ES-I3 (cell line): ENCODE measurements at regions not wholly inside any gene's neighbourhood (a gene's known extent, or its start where the extent isn't known, plus 50 kb on each side); places are given as distances from the start of the nearest gene placed in this dataset.
"Not testable (repeated sequence)": the region's sequence is repeated elsewhere in the genome, so short reads cannot be mapped to it uniquely, and the experiment has no call there.

Experiments
- H3K36me3 ChIP-seq: 2 replicates; pipeline ENCODE4 v1.6.1; 2013; ENCODE audit warnings: mild to moderate bottlenecking, low read length, control low read depth, moderate library complexity; ENCODE audit not compliant: insufficient read depth
- H3K4me1 ChIP-seq: 2 replicates; pipeline ENCODE4 v1.6.1; 2013; ENCODE audit warnings: mild to moderate bottlenecking, control low read depth, low read length; ENCODE audit not compliant: insufficient read depth
- H3K9ac ChIP-seq: 2 replicates; pipeline ENCODE4 v1.6.1; 2013; ENCODE audit warnings: low read depth, mild to moderate bottlenecking, low read length, moderate library complexity
- H3K9me3 ChIP-seq: 2 replicates; pipeline ENCODE4 v1.6.1; 2013; ENCODE audit warnings: mild to moderate bottlenecking, low read length, moderate library complexity; ENCODE audit not compliant: control insufficient read depth, insufficient read depth

GRCh38 chr2:7749895-7750559, 832.8 kb downstream of the RNF144A start:
- Histone ChIP-seq H3K9me3 (peaks cover 2% of the 10 kb centered on the region; the same call in 1 of the 2 replicates), H3K4me1 (no peaks in the 10 kb centered on the region), H3K9ac (no peak overlapping the region), H3K36me3 (no peaks in the 10 kb centered on the region)

DNA sequence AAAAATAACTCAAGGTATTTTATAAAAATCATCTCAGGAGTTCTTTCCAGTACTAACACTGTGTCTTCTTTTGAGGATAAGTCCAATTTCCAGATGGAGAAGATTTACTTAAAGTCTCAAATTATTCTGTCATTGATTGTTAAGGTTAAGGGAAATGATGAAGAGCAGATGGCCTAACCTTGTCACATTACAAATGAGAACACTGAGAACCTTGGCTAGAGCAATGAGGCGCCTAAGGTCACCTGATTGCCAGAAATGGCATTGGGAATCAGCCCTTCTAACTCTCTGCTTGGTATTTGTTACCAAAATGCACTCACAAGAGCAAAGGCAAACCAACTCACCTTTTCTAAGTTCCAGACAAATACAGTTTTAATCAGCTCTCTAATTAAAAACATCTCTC, 835.1 kb downstream of the RNF144A start:
- Histone ChIP-seq H3K4me1 (no peaks in the 10 kb centered on the region), H3K36me3 (no peaks in the 10 kb centered on the region), H3K9ac (no peak overlapping the region), H3K9me3 (peaks cover 2% of the 10 kb centered on the region; the same call in 1 of the 2 replicates)

DNA sequence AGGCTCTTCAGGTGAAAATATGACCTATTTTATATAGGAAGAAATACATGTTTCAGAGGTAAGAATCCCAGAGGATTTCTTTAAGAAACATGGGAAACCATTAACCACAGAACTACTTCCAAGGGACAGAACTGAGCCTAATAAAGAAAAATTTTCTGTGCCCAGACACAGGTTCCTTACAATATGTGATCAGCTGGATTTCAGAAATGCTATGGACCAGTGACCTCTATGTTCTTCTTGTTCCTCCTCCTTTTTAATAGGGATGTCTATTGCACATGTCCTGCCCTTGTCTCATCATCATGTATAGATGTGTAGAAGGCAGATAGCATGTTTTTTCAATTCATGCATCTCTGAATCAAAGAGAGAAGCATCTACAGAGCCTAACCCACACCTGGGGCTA, 836.6 kb downstream of the RNF144A start:
- no peaks in the 10 kb centered on the region for H3K36me3 ChIP-seq
- no peaks in the 10 kb centered on the region for H3K4me1 ChIP-seq

GRCh38 chr2:7755879-7756278, 838.7 kb downstream of the RNF144A start:
- Histone ChIP-seq H3K9me3 (peaks cover 6% of the 10 kb centered on the region; the same call in 1 of the 2 replicates), H3K9ac (no peak overlapping the region), H3K4me1 (no peaks in the 10 kb centered on the region), H3K36me3 (no peaks in the 10 kb centered on the region)

More for the DNA sequence above, 836.6 kb downstream of the RNF144A start:
- no peak overlapping the region for H3K9ac ChIP-seq
- H3K9me3 ChIP-seq: peaks cover 6% of the 10 kb centered on the region; the same call in 1 of the 2 replicates

DNA sequence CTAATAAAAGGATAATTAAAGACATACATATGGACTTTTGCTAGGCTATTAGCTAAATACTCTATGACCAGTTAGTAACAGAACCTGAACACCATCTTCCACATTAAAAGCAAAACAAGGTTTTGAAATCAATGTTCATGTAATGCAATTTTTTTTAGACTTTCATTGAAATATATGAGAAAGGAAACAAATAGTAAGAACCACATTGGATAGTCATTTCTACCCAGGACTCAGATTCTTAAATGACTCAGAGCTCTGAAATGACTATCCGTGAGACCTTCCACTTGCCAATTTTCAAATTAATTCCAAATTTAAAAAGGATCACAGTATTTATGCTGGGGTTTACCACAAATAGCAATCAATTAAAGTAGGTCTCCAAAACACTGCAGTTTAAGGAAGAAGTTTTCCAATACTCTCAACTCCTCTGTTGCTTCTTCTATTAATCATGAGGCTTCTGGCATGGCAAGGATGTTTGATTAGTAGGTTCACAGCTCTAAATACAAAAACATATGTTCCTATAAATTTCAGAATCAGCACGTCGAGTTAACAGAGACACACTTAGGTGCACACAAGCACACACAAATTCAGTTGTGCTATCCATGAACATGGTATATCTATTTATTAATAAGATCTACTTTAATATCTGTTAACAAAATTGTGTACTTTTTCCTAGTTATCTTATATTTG, 841.0 kb downstream of the RNF144A start:
- no peaks in the 10 kb centered on the region for H3K36me3 ChIP-seq
- H3K4me1 ChIP-seq: no peaks in the 10 kb centered on the region
- peaks cover 9% of the 10 kb centered on the region; the same call in 1 of the 2 replicates for H3K9me3 ChIP-seq
- no peak overlapping the region for H3K9ac ChIP-seq

- Histone ChIP-seq H3K4me1 (no peaks in the 10 kb centered on the region), H3K9ac (no peak overlapping the region), H3K36me3 (no peaks in the 10 kb centered on the region), H3K9me3 (peaks cover 11% of the 10 kb centered on the region)
Measured at GRCh38 chr2:7759898-7760297, 842.7 kb downstream of the RNF144A start.

GRCh38 chr2:7763418-7763817, 846.2 kb downstream of the RNF144A start:
- not testable (repeated sequence) for H3K9me3 ChIP-seq, H3K4me1 ChIP-seq, H3K9ac ChIP-seq, H3K36me3 ChIP-seq

- Histone ChIP-seq H3K36me3 (no peaks in the 10 kb centered on the region), H3K9ac (no peak overlapping the region), H3K4me1 (no peaks in the 10 kb centered on the region), H3K9me3 (peaks cover 7% of the 10 kb centered on the region)
Measured at GRCh38 chr2:7765236-7765635, 848.0 kb downstream of the RNF144A start.

GRCh38 chr2:7766088-7766722, 849.0 kb downstream of the RNF144A start:
- Histone ChIP-seq H3K9ac (no peak overlapping the region), H3K4me1 (no peaks in the 10 kb centered on the region), H3K9me3 (peaks cover 7% of the 10 kb centered on the region), H3K36me3 (no peaks in the 10 kb centered on the region)

- H3K9ac ChIP-seq: no peak overlapping the region
- H3K36me3 ChIP-seq: no peaks in the 10 kb centered on the region
- H3K9me3 ChIP-seq: peaks cover 7% of the 10 kb centered on the region
- no peaks in the 10 kb centered on the region for H3K4me1 ChIP-seq
Measured at GRCh38 chr2:7766978-7767565, 849.9 kb downstream of the RNF144A start.

DNA sequence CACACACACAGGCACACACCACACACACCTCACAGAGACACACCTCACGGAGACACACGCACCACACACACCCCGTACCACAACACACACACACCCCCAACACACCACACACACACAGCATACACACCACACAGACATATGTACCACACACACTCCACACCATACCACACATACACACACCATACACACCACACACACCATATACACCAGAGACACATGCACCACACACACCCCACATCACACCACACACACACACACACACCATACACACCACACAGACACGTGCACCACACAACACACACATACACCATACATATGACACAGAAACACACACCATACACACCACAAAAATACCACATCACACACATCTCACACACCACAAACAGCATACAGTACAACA, 850.7 kb downstream of the RNF144A start:
- Histone ChIP-seq H3K4me1 (no peaks in the 10 kb centered on the region), H3K9me3 (peaks cover 4% of the 10 kb centered on the region), H3K9ac (no peak overlapping the region), H3K36me3 (no peaks in the 10 kb centered on the region)

GRCh38 chr2:7771781-7772180, 854.6 kb downstream of the RNF144A start:
- H3K9ac ChIP-seq: no peak overlapping the region
- H3K36me3 ChIP-seq: no peaks in the 10 kb centered on the region
- H3K4me1 ChIP-seq: no peaks in the 10 kb centered on the region
- no peaks in the 10 kb centered on the region; the same call in none of the 2 replicates for H3K9me3 ChIP-seq

DNA sequence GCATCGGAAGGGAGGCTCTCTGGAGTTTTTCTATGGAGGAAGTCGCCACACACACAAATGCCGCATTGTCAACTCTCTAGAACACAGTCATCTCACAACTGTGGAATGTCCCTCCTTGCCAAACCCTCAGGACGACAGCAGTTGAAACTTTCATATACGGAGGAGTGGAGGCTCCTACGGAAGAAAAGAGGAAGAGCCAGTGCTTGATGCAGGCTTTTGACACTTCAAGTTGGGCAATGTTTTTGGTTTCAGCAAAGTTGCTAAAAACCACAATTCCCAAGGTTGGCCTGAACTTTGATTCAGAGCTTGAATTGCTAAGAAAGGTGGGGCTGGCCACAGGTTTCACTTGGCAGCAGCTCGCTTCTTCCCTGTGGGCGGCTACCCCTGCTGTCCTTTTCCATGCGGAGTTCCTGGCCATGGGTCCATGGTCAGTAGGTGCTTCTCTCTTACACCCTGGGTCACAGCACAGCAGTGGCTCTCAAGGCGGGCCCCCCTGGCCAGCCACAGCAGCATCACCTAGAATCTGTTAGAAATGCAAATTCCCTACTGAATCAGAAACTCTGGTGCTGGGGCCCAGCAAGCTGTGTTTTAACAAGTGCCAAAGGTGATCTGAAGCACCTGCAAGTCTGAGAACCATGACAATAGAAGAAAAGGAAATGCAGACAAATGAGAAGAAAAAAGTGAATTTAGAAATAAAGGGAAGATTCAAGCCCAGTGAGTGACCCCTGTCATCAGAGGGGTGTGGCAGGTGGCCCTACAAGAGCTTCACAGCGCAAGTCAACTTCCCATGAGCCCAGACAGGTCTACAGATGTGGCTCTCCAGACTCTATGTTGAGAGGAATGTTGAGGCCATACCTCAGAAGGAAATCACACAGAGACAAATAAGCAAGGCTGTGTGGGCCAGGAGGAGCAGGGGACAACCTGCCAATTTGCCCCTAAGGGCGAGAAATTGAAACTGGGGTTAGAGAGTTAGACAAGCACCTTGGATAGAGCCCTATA, 856.4 kb downstream of the RNF144A start:
- no peaks in the 10 kb centered on the region; the same call in 1 of the 2 replicates for H3K9me3 ChIP-seq
- no peaks in the 10 kb centered on the region for H3K36me3 ChIP-seq
- H3K4me1 ChIP-seq: no peaks in the 10 kb centered on the region
- H3K9ac ChIP-seq: no peak overlapping the region
